H1 (cell line): ENCODE measurements at regions not wholly inside any gene's neighbourhood (a gene's known extent, or its start where the extent isn't known, plus 50 kb on each side); places are given as distances from the start of the nearest gene placed in this dataset.

Experiments used
- CTCF ChIA-PET: fragments of 300-600 bp; sonication (Branson Sonifier 250); formaldehyde crosslinking; loops from one replicate; lab custom pipeline; 2021; ENCODE audit not compliant: partially characterized antibody; lab: Charles Lee
- POLR2A ChIA-PET: fragments of 300-600 bp; sonication (Branson Sonifier 250); formaldehyde crosslinking; loops from one replicate; lab custom pipeline; 2021; ENCODE audit warnings: inconsistent platforms; ENCODE audit not compliant: partially characterized antibody; lab: Charles Lee
- DNase-seq, 2 experiments: peaks; one replicate each; pipeline versions ENCODE4 v3.0.0 to v3.0.0-alpha.2; 2010 to 2022; ENCODE audit warnings: low spot score in 2 of 2, low read depth in 1 of 2, mixed read lengths in 1 of 2
- FAIRE-seq: peaks from 2 replicates; lab custom pipeline; 2011; peaks lifted over from hg19 to GRCh38; lab: Jason Lieb, UNC
- H2AFZ ChIP-seq: 2 replicates; pipeline ENCODE4 v1.8.1; 2012; ENCODE audit warnings: low read length, inconsistent platforms
- H2AK5ac ChIP-seq: 2 replicates; pipeline ENCODE4 v1.6.1; 2013; ENCODE audit warnings: low read depth, low read length
- H2BK120ac ChIP-seq: replicated peaks from 2 replicates; pipeline ENCODE3; 2013; ENCODE audit warnings: low read depth, low read length, inconsistent platforms
- H2BK12ac ChIP-seq: 2 replicates; pipeline ENCODE4 v1.6.1; 2013; ENCODE audit warnings: low read depth, low read length
- H2BK15ac ChIP-seq: 2 replicates; pipeline ENCODE4 v1.6.1; 2013; ENCODE audit warnings: low read length
- H2BK20ac ChIP-seq: 2 replicates; pipeline ENCODE4 v1.6.1; 2013; ENCODE audit warnings: low read length
- H2BK5ac ChIP-seq: 2 replicates; pipeline ENCODE4 v1.6.1; 2013; ENCODE audit warnings: low read depth, low read length
- H3K14ac ChIP-seq: 2 replicates; pipeline ENCODE4 v1.6.1; 2013; ENCODE audit warnings: inconsistent platforms; ENCODE audit not compliant: insufficient read length
- H3K18ac ChIP-seq: 2 replicates; pipeline ENCODE4 v1.6.1; 2013; ENCODE audit warnings: low read length; ENCODE audit errors: extremely low read depth
- H3K23ac ChIP-seq: 2 replicates; pipeline ENCODE4 v1.6.1; 2013; ENCODE audit warnings: inconsistent platforms; ENCODE audit not compliant: insufficient read length
- H3K23me2 ChIP-seq: 2 replicates; pipeline ENCODE4 v1.6.1; 2013; ENCODE audit warnings: low read depth, low read length
- H3K27ac ChIP-seq: 2 replicates; pipeline ENCODE4 v1.6.1; 2011; ENCODE audit warnings: low read depth, low read length, inconsistent platforms
- H3K27me3 ChIP-seq, 4 experiments: replicated peaks in 1 of 4; 1 replicate in 1 of 4; 2 replicates in 3 of 4; pipeline versions ENCODE4 v1.6.1 to v1.8.1; 2011 to 2013; ENCODE audit warnings: low read length in 3 of 4, mild to moderate bottlenecking in 3 of 4, inconsistent platforms in 2 of 4, mixed read lengths in 2 of 4, moderate library complexity in 1 of 4; ENCODE audit not compliant: control insufficient read depth in 3 of 4, insufficient read depth in 3 of 4; ENCODE audit errors: extremely low read depth in 1 of 4
- H3K36me3 ChIP-seq, 4 experiments: 2 replicates each; pipeline versions ENCODE4 v1.6.1 to v1.8.1; 2011 to 2013; ENCODE audit warnings: mild to moderate bottlenecking in 4 of 4, low read length in 3 of 4, moderate library complexity in 2 of 4, control low read depth in 1 of 4, inconsistent platforms in 1 of 4; ENCODE audit not compliant: insufficient read depth in 4 of 4, control insufficient read depth in 2 of 4
- H3K4ac ChIP-seq: replicated peaks from 2 replicates; pipeline ENCODE3; 2013; ENCODE audit warnings: low read length, low read depth, mixed read lengths, inconsistent platforms; ENCODE audit not compliant: insufficient read length
- H3K4me1 ChIP-seq, 4 experiments: replicated peaks in 1 of 4; 1 replicate in 1 of 4; 2 replicates in 3 of 4; pipeline versions ENCODE4 v1.6.1 to v1.8.1; 2011 to 2013; ENCODE audit warnings: low read length in 3 of 4, inconsistent platforms in 2 of 4, mixed read lengths in 1 of 4; ENCODE audit not compliant: insufficient read depth in 4 of 4, control insufficient read depth in 3 of 4
- H3K4me2 ChIP-seq, 2 experiments: 2 replicates each; pipeline versions ENCODE4 v1.6.1 to v1.8.1; 2011 to 2013; ENCODE audit warnings: low read depth in 2 of 2, low read length in 2 of 2, control low read depth in 1 of 2, inconsistent platforms in 1 of 2, mild to moderate bottlenecking in 1 of 2; ENCODE audit not compliant: insufficient read depth in 1 of 2
- H3K4me3 ChIP-seq, 4 experiments: fragments of 200-600, 300-600 bp in 1 of 4; sonication (generic), shearing (Covaris generic), sonication (Bioruptor Twin) in 1 of 4; 2 replicates each; pipeline versions ENCODE4 v1.5.1 to v1.8.1; 2011 to 2016; ENCODE audit warnings: low read length in 4 of 4, low read depth in 3 of 4, control low read depth in 2 of 4, inconsistent platforms in 2 of 4, mild to moderate bottlenecking in 2 of 4, mixed read lengths in 1 of 4, moderate library complexity in 1 of 4; ENCODE audit not compliant: insufficient read depth in 2 of 4; ENCODE audit errors: extremely low read depth in 1 of 4
- H3K56ac ChIP-seq: replicated peaks from 2 replicates; pipeline ENCODE3; 2013; ENCODE audit warnings: low read depth, mild to moderate bottlenecking, mixed read lengths, low read length, inconsistent platforms; ENCODE audit not compliant: insufficient read length
- H3K79me1 ChIP-seq: 2 replicates; pipeline ENCODE4 v1.6.1; 2013; ENCODE audit warnings: low read depth, low read length, control low read depth
- H3K79me2 ChIP-seq, 2 experiments: 2 replicates each; pipeline versions ENCODE4 v1.6.1 to v1.8.1; 2012 to 2013; ENCODE audit warnings: low read length in 2 of 2, mild to moderate bottlenecking in 2 of 2, inconsistent platforms in 1 of 2; ENCODE audit not compliant: insufficient read depth in 2 of 2, control insufficient read depth in 1 of 2
- H3K9ac ChIP-seq, 4 experiments: replicated peaks in 1 of 4; 1 replicate in 1 of 4; 2 replicates in 3 of 4; pipeline versions ENCODE4 v1.6.1 to v1.8.1; 2011 to 2013; ENCODE audit warnings: low read depth in 3 of 4, low read length in 3 of 4, control low read depth in 2 of 4, mild to moderate bottlenecking in 2 of 4, moderate library complexity in 2 of 4, inconsistent platforms in 1 of 4; ENCODE audit errors: extremely low read depth in 1 of 4
- H3K9me3 ChIP-seq, 2 experiments: 2 replicates each; pipeline versions ENCODE4 v1.6.1 to v1.8.1; 2012 to 2013; ENCODE audit warnings: mild to moderate bottlenecking in 2 of 2, moderate library complexity in 2 of 2, control low read depth in 1 of 2, inconsistent platforms in 1 of 2, low read depth in 1 of 2, low read length in 1 of 2, mixed read lengths in 1 of 2; ENCODE audit not compliant: insufficient read depth in 2 of 2
- H4K20me1 ChIP-seq, 2 experiments: replicated peaks in 1 of 2; 2 replicates each; pipeline versions ENCODE3 to v1.8.1; 2011 to 2013; ENCODE audit warnings: inconsistent platforms in 2 of 2, low read length in 2 of 2, mild to moderate bottlenecking in 1 of 2; ENCODE audit not compliant: insufficient read depth in 2 of 2, control insufficient read depth in 1 of 2
- H4K5ac ChIP-seq: 2 replicates; pipeline ENCODE4 v1.6.1; 2013; ENCODE audit warnings: low read length, low read depth, mixed read lengths, inconsistent platforms; ENCODE audit not compliant: insufficient read length
- H4K8ac ChIP-seq: 2 replicates; pipeline ENCODE4 v1.8.0; 2013; ENCODE audit warnings: mild to moderate bottlenecking, moderate library complexity, low read length, inconsistent platforms; ENCODE audit not compliant: insufficient read depth; ENCODE audit errors: extremely low read depth
- H4K91ac ChIP-seq: replicated peaks from 2 replicates; pipeline ENCODE3; 2013; ENCODE audit warnings: low read length, mixed read lengths, inconsistent platforms; ENCODE audit not compliant: insufficient read length
- GABPA ChIP-seq: IDR thresholded peaks from 2 replicates; pipeline ENCODE4 v1.6.1; 2011; ENCODE audit warnings: mild to moderate bottlenecking, low read length, moderate library complexity, borderline replicate concordance; ENCODE audit not compliant: insufficient read depth
- SIX5 ChIP-seq: IDR thresholded peaks from 2 replicates; pipeline ENCODE4 v1.6.1; 2011; ENCODE audit warnings: mild to moderate bottlenecking, low read depth, low read length
- TAF1 ChIP-seq: IDR thresholded peaks from 2 replicates; pipeline ENCODE4 v1.6.1; 2011; ENCODE audit warnings: mild to moderate bottlenecking, low read depth, low read length
- TBP ChIP-seq: IDR thresholded peaks from 2 replicates; pipeline ENCODE4 v1.6.1; 2011; ENCODE audit warnings: low read depth, low read length, improper control_type of control experiment
- USF2 ChIP-seq: IDR thresholded peaks from 2 replicates; pipeline ENCODE4 v1.6.1; 2011; ENCODE audit warnings: low read length, improper control_type of control experiment
- WGBS, 2 experiments: shearing (Covaris generic) in 1 of 2; methylation state at CpG; one replicate each; pipeline versions ENCODE4 v1.1.6 to v1.1.7; 2013 to 2015; ENCODE audit warnings: low lambda C conversion rate in 2 of 2, mixed read lengths in 2 of 2, inconsistent platforms in 1 of 2, low coverage in 1 of 2, missing lambda C conversion rate in 1 of 2; ENCODE audit not compliant: insufficient replicate concordance in 2 of 2, insufficient coverage in 1 of 2, insufficient read length in 1 of 2; ENCODE audit errors: extremely low coverage in 1 of 2, missing lambda C conversion rate in 1 of 2; 5-methylcytosine and 5-hydroxymethylcytosine counted together

DNA sequence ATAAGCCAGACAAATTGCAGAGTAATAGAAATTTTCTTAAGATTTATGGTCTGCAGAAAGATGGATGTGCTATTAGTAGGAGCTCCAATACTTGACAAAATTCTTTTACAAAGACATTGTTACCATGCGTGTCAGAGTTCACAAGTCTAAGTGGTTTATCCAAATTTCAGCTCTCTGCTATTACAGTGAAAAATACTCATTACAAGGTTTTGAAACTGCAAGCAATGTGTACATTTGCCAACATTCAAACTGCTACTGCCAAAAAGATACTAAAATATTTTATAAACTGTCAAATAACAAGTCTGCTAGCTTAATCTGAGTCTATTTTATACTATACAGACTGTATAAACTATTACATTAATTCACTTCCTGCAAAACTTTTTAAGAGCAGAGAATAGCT lies 1341.5 kb upstream of the ACVR2A start:
- Histone ChIP-seq H3K14ac (no peak overlapping the region), H3K56ac (no peak overlapping the region), H3K4me2 (no peak overlapping the region), H3K79me1 (no peaks in the 10 kb centered on the region), H2BK120ac (no peak overlapping the region), H3K27ac (no peak overlapping the region), H2AK5ac (no peak overlapping the region), H4K20me1 (no peaks in the 10 kb centered on the region), H3K4me3 (no peak overlapping the region), H2BK12ac (no peak overlapping the region), H4K91ac (no peak overlapping the region), H2AFZ (no peak overlapping the region), H2BK20ac (no peak overlapping the region), H3K4me1 (no peaks in the 10 kb centered on the region), H3K4ac (no peak overlapping the region), H3K36me3 (no peaks in the 10 kb centered on the region), H3K79me2 (no peaks in the 10 kb centered on the region), H2BK15ac (no peak overlapping the region), H3K23me2 (no peaks in the 10 kb centered on the region; the same call in 1 of the 2 replicates), H3K23ac (no peak overlapping the region), H2BK5ac (no peak overlapping the region), H3K18ac (no peak overlapping the region), H4K8ac (no peak overlapping the region), H3K9me3 (no peaks in the 10 kb centered on the region), H3K27me3 (no peaks in the 10 kb centered on the region), H3K9ac (no peak overlapping the region), H4K5ac (no peak overlapping the region)
- DNase-seq (no peak), FAIRE-seq (no peak)
- ChIA-PET POLR2A (no interaction called here), CTCF (no interaction called here)
- 95% methylated on average over 1 of the region's 1 CpG; no CpG with 5 or more reads in 1 of the 2 experiments for WGBS, 2 experiments
- no peak for TF ChIP-seq TBP
- TF ChIP-seq GABPA: no peak
- TF ChIP-seq TAF1: no peak
- TF ChIP-seq USF2: no peak
- no peak for TF ChIP-seq SIX5
